ENCODE measurements at regions not wholly inside any gene's neighbourhood (a gene's known extent, or its start where the extent isn't known, plus 50 kb on each side); places are given as distances from the start of the nearest gene placed in this dataset.

- TF ChIP-seq, protein P1, sequence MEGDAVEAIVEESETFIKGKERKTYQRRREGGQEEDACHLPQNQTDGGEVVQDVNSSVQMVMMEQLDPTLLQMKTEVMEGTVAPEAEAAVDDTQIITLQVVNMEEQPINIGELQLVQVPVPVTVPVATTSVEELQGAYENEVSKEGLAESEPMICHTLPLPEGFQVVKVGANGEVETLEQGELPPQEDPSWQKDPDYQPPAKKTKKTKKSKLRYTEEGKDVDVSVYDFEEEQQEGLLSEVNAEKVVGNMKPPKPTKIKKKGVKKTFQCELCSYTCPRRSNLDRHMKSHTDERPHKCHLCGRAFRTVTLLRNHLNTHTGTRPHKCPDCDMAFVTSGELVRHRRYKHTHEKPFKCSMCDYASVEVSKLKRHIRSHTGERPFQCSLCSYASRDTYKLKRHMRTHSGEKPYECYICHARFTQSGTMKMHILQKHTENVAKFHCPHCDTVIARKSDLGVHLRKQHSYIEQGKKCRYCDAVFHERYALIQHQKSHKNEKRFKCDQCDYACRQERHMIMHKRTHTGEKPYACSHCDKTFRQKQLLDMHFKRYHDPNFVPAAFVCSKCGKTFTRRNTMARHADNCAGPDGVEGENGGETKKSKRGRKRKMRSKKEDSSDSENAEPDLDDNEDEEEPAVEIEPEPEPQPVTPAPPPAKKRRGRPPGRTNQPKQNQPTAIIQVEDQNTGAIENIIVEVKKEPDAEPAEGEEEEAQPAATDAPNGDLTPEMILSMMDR (IDR thresholded peaks at IDR 0.05): no peak
- TF ChIP-seq POLR2AphosphoS5 (IDR thresholded peaks at IDR 0.05) (no peak), POLR2A (IDR thresholded peaks at IDR 0.05; ENCODE audit: low read depth) (no peak), EP300 (IDR thresholded peaks at IDR 0.05) (no peak)
These were observed 318.3 kb upstream of the GRAMD2B start for GRCh38 chr5:126104951-126105350.

Data from esophagus muscularis mucosa (tissue), 4 donors.